ENCODE measurements at regions not wholly inside any gene's neighbourhood (a gene's known extent, or its start where the extent isn't known, plus 50 kb on each side); places are given as distances from the start of the nearest gene placed in this dataset.

DNA sequence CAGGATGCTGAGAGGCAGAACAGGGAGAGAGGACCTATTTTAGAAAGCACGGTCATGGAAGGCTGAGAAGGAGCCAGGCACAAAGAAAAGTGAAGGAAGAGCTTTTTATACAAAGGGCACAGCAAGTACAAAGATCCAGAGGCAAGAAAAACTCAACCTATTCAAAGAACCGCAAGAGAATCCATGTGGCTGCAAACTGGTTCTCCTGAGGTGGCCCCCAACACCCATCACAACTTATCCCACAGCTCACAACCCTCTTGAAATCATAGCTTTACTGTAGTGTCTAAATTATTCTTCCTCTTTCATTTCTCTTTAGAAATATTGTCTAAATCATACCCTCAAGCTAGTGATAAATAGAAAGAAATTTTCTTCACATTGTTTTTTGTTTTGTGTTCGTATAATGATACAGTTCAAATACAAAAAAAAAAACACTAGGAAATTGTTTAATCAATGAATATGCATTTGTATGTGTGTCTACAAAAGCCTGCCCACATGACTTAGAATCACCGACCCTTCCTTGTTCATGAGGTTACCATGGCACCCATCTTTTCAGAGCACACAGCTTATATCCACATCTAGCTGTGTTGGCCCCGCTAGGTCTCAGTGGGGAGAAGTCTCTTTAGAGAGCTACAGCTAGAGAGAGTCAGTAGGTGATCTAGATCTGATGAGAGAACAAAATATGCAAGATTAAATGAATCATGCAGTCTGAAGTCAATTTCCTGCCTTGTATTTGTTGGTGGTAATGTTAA is 126.9 kb upstream of the DCLK2 start:
- Mint-ChIP-seq H3K4me1 (no peaks in the 10 kb centered on the region), H3K4me3 (no peak overlapping the region), H3K36me3 (no peaks in the 10 kb centered on the region), H3K27me3 (peaks cover 7% of the 10 kb centered on the region), H3K27ac (no peak overlapping the region), H3K9me3 (no peaks in the 10 kb centered on the region)
- POLR2A ChIA-PET = no interaction called here
- DNase-seq = no peak
- no peak for ATAC-seq (ENCODE audit: low read depth)

DNA sequence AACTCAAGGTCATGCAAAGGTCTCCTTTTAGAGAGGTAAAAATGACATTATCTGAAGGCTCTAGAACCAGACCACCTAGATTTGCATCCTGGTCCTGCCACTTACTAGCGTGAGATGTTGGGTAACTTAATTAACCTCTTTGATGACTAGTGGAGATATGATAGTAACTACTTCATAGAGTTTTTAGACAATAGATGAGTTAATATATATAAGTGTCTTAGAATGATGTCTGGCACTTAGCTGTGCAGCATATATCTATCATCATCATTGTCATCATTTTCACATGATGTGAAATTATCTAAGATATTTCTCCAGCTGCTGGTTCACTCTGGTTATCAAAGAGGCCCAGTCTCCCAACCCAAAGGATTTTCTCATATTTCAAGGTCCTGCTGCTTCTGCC is 126.1 kb upstream of the DCLK2 start:
- Mint-ChIP-seq H3K36me3 (no peaks in the 10 kb centered on the region), H3K27me3 (peaks cover 7% of the 10 kb centered on the region), H3K4me3 (no peak overlapping the region), H3K4me1 (no peaks in the 10 kb centered on the region), H3K27ac (no peak overlapping the region), H3K9me3 (no peaks in the 10 kb centered on the region)
- DNase-seq (no peak), ATAC-seq (ENCODE audit: low read depth) (no peak)
- POLR2A ChIA-PET = no interaction called here

DNA sequence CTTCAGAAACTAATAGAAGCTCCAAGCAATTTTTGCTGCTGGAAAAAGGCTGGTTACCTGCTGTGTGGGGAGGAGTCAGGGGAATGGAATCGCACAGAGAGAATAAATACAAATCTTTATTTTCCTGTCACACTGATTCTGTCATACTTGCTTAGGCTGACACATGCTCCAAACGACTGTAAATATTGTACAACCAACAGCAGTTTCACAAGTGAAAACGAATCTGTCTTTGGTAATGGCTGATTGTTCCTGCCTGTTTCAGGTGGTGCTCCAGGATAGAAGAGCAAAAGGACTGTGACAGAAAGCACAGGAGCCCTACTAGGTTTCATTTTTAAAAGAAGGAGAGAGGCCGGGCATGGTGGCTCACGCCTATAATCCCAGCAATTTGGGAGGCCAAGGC is 125.5 kb upstream of the DCLK2 start:
- Mint-ChIP-seq H3K9me3 (no peaks in the 10 kb centered on the region), H3K27ac (no peak overlapping the region), H3K36me3 (no peaks in the 10 kb centered on the region), H3K4me3 (no peak overlapping the region), H3K27me3 (peaks cover 7% of the 10 kb centered on the region), H3K4me1 (no peaks in the 10 kb centered on the region)
- DNase-seq = no peak
- POLR2A ChIA-PET = no interaction called here
- ATAC-seq (ENCODE audit: low read depth) = no peak

DNA sequence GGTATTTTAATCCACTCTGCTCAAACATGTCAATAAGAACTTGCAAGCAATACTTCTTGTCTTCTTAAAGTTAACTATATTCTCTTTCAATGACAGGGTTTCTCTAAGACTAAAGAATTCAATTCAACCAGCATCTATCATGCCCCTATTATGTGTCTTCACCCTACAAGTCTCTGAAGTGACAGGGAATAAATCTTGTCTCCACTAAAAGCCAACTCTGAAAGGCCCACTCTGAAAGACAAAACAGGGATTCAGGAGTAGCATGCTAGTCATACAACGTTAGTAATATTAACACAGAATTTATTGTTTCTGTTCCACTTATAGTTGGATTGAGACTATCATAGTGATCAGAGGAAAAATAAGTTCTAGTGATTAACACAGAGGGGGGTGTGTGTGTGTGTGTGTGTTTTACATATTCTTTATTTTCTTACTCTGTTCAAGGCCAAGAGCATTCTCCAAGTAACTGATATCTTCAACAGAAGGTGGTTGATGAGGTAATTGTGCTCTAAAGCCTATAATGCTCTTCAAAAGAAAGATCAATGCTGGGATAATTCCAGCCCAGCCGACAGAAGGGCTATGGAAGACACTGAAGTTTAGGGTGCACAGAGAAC is 122.4 kb upstream of the DCLK2 start:
- H3K27ac Mint-ChIP-seq = no peak overlapping the region
- H3K4me3 Mint-ChIP-seq = no peak overlapping the region
- H3K4me1 Mint-ChIP-seq = no peaks in the 10 kb centered on the region
- no peak for ATAC-seq (ENCODE audit: low read depth)
- POLR2A ChIA-PET = no interaction called here
- no peaks in the 10 kb centered on the region for H3K9me3 Mint-ChIP-seq
- DNase-seq = no peak
- H3K27me3 Mint-ChIP-seq = peaks cover 21% of the 10 kb centered on the region
- H3K36me3 Mint-ChIP-seq = no peaks in the 10 kb centered on the region

DNA sequence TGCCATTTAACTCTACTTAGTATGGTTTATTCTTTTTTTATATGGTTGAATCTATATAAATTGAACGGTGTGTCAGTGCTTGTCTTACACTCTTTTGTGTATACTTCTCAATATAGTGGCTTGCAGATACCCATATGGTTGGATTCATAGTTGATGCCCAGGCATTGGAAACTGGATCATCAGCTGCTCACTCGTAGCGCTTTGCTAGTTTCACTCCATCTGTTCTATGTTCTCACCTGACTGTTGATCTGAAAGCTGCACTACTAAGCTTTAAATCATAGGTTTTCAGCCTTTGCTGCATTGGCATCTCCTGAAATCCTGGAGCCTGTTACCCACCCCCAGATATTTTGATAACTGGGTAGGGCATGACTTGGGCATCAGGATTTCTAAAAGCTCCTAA is 121.6 kb upstream of the DCLK2 start:
- Mint-ChIP-seq H3K27me3 (peaks cover 23% of the 10 kb centered on the region), H3K9me3 (no peaks in the 10 kb centered on the region), H3K27ac (no peak overlapping the region)

DNA sequence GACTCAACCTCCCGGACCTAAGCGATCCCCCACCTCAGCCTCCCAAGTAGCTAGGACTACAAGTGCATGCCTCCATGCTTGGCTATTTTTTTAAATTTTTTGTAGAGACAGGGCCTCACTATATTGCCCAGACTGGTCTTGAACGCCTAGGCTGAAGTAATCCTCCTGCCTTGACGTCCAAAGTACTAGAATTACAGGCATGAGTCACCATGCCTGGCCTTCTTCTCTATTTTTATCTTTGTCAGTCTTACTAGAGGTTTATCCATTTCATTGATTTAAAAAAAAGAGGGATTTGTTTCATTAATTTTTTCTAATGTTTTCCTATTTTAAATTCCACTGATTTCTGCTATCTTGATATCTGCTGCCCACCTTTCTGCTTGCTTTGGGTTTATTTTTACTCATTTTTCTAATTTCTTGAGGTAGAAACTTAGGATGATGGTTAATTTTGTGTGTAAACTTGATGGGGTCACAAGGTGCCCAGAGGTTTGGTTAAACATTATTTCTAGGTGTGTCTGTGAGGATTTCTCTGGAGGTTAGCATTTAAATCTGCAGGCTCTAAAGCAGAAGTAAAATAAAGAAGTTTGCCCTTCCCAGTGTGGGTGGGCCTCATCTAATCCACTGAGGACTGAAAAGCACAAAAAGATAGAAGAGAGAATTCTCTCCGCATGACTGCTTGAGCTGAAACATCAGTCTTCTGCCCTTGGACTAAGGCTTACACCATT is 116.2 kb upstream of the DCLK2 start:
- H3K4me1 Mint-ChIP-seq = no peaks in the 10 kb centered on the region
- POLR2A ChIA-PET = no interaction called here
- H3K27me3 Mint-ChIP-seq = peaks cover 22% of the 10 kb centered on the region
- ATAC-seq (ENCODE audit: low read depth) = no peak
- H3K4me3 Mint-ChIP-seq = no peak overlapping the region
- no peaks in the 10 kb centered on the region for H3K9me3 Mint-ChIP-seq
- no peaks in the 10 kb centered on the region for H3K36me3 Mint-ChIP-seq
- H3K27ac Mint-ChIP-seq = no peak overlapping the region
- DNase-seq = no peak

More for the DNA sequence above, 121.6 kb upstream of the DCLK2 start:
- POLR2A ChIA-PET = no interaction called here
- Mint-ChIP-seq H3K4me1 (no peaks in the 10 kb centered on the region), H3K4me3 (no peak overlapping the region), H3K36me3 (no peaks in the 10 kb centered on the region)
- ATAC-seq (ENCODE audit: low read depth) (no peak), DNase-seq (no peak)

DNA sequence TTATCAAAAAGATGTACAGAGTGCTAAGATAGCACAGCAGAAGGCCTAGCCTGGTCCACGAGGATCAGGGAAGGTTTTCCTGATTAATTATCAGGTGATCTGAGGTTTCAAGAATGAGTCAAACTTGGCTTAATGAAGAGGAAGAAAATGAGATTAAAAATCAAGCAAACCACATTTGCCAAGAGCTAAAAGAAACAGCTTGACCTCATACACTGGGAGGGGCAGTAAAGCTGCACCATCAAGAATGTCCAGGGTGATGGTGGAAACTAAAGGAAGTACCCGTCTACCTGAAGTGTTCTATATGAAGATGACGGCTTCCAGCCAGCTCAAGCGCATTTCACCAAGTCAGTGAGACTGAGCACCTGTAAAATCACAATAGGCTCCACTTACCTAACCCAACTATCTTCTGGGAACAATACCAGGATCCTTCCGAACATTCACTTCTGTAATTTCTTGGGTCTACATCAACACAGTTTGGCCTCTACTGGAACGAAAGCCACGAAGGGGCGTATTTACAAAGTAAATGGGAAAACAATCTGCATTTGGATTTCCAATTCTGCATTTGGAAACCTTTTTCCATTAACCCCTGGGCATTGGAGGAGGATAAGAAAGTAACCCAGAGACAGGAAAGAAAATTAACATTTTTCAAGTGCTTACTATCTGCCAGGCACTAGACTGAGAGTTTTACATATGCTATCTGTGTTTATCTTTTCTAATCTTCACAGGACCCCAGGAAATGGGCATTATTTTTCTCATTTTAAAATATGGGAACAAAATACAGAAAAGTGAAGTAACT is 114.0 kb upstream of the DCLK2 start:
- Mint-ChIP-seq H3K4me1 (no peaks in the 10 kb centered on the region), H3K36me3 (no peaks in the 10 kb centered on the region), H3K27me3 (peaks cover 17% of the 10 kb centered on the region), H3K27ac (no peak overlapping the region), H3K9me3 (no peaks in the 10 kb centered on the region), H3K4me3 (no peak overlapping the region)
- POLR2A ChIA-PET = no interaction called here
- no peak for DNase-seq
- ATAC-seq (ENCODE audit: low read depth) = no peak

DNA sequence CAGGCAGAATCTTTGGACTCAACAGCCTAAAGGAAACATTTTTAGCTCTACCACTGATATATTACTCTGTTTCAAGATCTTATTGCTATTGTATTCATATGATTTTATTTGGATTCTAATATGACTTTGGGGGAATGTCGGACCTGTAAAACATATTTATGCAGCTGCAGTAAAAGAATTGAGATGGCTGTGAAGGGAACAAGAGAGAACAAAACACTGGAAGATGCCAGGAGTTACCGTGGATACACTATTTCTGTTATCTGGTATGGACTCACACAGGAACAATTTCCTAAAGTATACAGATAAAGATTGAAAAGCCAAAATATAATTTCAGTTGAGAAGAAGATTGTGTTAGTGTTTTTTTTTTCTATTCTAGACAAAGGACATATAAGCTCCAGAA is 113.0 kb upstream of the DCLK2 start:
- ATAC-seq (ENCODE audit: low read depth) (no peak), DNase-seq (no peak)
- no peak overlapping the region for H3K4me3 Mint-ChIP-seq
- no peaks in the 10 kb centered on the region for H3K4me1 Mint-ChIP-seq
- H3K27ac Mint-ChIP-seq = no peak overlapping the region
- no peaks in the 10 kb centered on the region for H3K36me3 Mint-ChIP-seq
- H3K27me3 Mint-ChIP-seq = peaks cover 13% of the 10 kb centered on the region
- POLR2A ChIA-PET = no interaction called here
- no peaks in the 10 kb centered on the region for H3K9me3 Mint-ChIP-seq

DNA sequence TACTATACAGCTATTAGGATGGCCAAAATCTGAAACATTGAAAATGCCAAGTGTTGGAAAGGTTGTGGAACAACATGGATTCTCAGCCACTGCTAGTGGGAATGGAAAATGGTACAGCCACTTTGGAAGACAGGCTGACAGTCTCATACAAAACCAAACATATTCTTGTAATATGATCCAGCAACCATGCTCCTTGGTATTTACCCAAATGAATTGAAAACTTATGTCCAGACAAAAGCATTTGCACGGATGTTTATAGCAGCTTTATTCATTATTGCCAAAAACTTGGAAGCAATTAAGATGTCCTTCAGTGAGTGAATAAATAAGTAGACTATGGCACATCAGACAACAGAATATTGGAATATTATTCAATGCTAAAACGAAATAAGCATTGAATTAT is 105.8 kb upstream of the DCLK2 start:
- POLR2A ChIA-PET = no interaction called here
- Mint-ChIP-seq H3K36me3 (no peaks in the 10 kb centered on the region), H3K4me3 (no peak overlapping the region), H3K27ac (no peak overlapping the region), H3K9me3 (no peaks in the 10 kb centered on the region), H3K27me3 (peaks cover 32% of the 10 kb centered on the region), H3K4me1 (no peaks in the 10 kb centered on the region)
- no peak for DNase-seq
- ATAC-seq (ENCODE audit: low read depth) = no peak

DNA sequence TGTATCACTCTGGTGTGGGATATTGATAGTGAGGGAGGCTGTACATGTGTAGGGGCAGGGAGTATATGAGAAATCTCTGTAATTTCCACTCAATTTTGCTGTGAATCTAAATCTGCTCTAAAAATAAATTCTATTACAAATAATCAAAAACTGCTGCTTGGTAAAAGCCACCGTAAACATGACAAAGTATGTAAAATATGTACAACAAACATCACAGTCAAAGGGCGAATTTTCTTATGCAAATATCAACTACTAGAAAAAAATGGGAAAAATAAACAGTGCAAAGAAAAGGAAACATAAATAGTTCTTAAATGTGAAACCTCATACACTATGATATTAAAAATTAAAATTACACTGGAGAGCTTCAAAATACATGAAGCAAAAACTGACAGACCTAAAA is 105.1 kb upstream of the DCLK2 start:
- Mint-ChIP-seq H3K9me3 (no peaks in the 10 kb centered on the region), H3K27me3 (peaks cover 32% of the 10 kb centered on the region), H3K27ac (no peak overlapping the region), H3K4me3 (no peak overlapping the region), H3K4me1 (no peaks in the 10 kb centered on the region), H3K36me3 (no peaks in the 10 kb centered on the region)
- ATAC-seq (ENCODE audit: low read depth) (no peak), DNase-seq (no peak)
- POLR2A ChIA-PET = no interaction called here

DNA sequence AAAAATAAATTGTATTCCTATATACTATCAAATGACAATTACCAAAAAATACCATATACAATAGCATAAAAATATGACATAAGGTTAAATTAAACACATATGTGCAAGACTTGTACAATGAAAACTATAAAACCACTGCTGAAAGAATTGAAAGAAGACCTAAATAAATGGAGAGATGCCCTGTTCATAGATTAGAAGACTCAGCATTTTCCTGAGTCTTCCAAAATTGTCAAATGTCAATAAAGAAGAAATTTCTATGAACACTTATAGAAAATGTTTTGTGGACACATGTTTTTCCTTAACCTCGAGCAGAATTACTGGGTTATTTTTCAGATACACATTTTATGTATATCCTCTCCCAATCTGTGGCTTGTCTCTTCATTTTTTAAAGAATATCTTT is 103.1 kb upstream of the DCLK2 start:
- Mint-ChIP-seq H3K27ac (no peak overlapping the region), H3K36me3 (no peaks in the 10 kb centered on the region), H3K27me3 (peaks cover 37% of the 10 kb centered on the region), H3K4me3 (no peak overlapping the region), H3K9me3 (no peaks in the 10 kb centered on the region), H3K4me1 (no peaks in the 10 kb centered on the region)
- no peak for DNase-seq
- ATAC-seq (ENCODE audit: low read depth) = no peak
- POLR2A ChIA-PET = no interaction called here

DNA sequence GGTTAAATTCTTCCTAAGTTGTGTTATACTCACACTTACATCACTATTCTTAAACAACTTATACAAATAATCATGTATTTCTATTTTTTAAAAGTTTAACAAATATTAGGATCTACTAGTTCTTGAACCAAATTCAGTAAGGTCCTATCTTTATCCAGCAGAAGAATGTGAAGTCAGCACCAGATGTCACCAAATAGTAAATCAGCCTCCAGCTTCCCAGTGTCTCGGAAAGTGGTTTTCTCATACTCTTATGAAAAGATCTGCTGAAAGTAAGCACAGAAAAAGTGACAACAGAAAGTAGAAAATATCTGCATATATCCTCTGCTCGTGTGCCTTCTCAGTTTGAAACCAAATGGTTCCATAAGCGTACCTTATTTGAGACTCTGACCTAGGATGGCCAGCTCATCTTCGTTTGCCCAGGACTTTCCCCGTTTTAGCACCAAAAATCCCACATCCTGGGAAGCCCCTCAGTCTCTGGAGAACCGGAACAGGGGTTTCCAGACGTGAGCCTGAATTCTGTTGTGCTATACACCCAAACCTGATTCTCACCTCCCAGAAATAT is 98.0 kb upstream of the DCLK2 start:
- H3K27me3 Mint-ChIP-seq = peaks cover 9% of the 10 kb centered on the region
- H3K9me3 Mint-ChIP-seq = peaks cover 2% of the 10 kb centered on the region
- H3K4me1 Mint-ChIP-seq = peaks cover 5% of the 10 kb centered on the region
- no peak overlapping the region for H3K4me3 Mint-ChIP-seq
- peaks cover 1% of the 10 kb centered on the region for H3K36me3 Mint-ChIP-seq
- POLR2A ChIA-PET = no interaction called here
- no peak overlapping the region for H3K27ac Mint-ChIP-seq
- ATAC-seq (ENCODE audit: low read depth) = no peak
- no peak for DNase-seq

DNA sequence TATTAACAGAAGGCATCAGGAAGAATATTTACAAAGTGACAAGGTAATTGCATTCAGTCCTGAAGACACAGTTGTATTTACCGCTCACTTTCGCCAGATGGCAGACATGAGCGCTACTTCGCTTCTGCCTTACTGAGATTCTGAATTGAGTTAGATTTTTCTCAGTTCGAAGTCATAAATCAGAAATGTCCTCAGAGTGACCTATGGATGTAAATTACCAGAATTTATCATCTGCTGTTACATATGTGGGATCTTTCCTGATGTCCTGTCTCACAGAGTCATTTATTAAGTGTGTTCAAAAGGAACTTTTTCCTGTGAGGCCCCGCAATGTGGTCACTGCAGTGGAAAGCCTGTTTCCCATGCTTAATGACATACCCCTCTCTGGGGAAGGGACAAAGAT is 97.3 kb upstream of the DCLK2 start:
- Mint-ChIP-seq H3K9me3 (peaks cover 2% of the 10 kb centered on the region), H3K36me3 (peaks cover 1% of the 10 kb centered on the region), H3K4me3 (no peak overlapping the region), H3K27ac (no peak overlapping the region), H3K4me1 (peaks cover 10% of the 10 kb centered on the region), H3K27me3 (peaks cover 8% of the 10 kb centered on the region)
- ATAC-seq (ENCODE audit: low read depth) (no peak), DNase-seq (peak; percentile 37)
- POLR2A ChIA-PET = no interaction called here

All from activated naive CD8-positive, alpha-beta T cell treated with anti-CD3 and anti-CD28 coated beads, Interleukin-2, amount 10 ng/mL, durations not matched to agents 7 days and 5 days (primary cell).